ENCODE measurements at regions not wholly inside any gene's neighbourhood (a gene's known extent, or its start where the extent isn't known, plus 50 kb on each side); places are given as distances from the start of the nearest gene placed in this dataset.
"Not testable (repeated sequence)": the region's sequence is repeated elsewhere in the genome, so short reads cannot be mapped to it uniquely, and the experiment has no call there.

DNA sequence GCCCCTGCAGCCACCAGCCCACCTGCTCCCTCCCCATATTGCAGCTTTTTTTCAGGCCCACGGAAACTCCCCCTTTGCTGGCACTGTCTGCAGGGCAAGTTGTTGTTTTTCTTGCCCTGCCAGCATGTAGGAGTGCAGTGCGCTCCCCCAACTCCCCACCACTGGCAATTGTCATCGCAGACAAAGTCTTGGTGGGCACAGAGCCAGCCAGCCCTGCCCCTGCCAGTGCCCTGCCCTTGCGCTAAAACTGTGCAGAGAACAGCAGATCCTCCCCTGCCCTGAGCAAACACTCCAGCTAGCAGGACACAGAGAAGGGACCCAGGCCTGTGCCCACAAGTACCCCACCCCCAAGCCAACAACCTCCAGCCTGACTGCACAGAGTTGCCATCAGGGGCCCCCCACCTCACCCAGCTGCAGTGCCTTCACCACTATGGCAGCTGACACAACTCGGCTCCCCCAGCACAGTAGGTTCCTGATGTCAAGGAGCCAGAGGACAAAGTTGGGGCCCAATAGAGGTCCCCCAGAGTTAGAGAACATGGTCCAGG, 158.1 kb upstream of the ARHGAP42 start:
- in situ Hi-C loops (cut with HindIII; ENCODE audit: low sequenced_read_pairs): no loop called here

DNA sequence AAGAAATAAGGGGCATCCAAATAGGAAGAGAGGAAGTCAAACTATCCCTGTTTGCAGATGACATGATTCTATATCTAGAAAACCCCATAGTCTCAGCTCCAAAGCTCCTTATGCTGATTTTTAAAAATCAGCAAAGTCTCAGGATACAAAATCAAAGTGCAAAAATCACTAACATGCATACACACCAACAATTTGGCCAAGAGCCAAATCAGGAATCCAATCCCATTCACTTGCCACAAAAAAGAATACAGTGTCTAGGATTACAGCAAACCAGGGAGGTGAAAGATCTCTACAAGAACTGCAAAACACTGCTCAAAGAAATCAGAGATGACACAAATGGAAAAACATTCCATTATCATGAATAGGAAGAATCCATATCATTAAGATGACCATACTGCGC, 155.8 kb upstream of the ARHGAP42 start:
- in situ Hi-C loops (cut with HindIII; ENCODE audit: low sequenced_read_pairs): not testable (repeated sequence)

DNA sequence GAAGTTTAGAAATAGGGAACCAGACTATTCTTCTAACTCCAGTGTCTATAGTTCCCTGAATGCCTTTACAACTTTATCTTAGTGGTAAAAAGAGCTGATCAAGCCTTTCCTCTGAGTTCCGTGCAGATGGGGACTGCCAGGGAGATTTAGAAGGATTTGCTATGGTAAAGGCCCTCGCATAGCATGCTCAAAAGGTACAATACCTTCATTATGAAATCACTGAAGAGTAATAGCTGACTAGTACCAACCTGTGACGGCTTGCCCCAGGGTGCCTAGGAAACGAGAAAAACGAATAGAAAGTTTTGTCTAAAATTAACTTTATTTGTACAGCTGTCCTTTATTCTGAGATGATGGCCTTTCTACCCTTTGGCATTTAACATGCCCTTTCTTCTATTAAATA, 150.1 kb upstream of the ARHGAP42 start:
- in situ Hi-C loops (cut with HindIII; ENCODE audit: low sequenced_read_pairs): no loop called here

DNA sequence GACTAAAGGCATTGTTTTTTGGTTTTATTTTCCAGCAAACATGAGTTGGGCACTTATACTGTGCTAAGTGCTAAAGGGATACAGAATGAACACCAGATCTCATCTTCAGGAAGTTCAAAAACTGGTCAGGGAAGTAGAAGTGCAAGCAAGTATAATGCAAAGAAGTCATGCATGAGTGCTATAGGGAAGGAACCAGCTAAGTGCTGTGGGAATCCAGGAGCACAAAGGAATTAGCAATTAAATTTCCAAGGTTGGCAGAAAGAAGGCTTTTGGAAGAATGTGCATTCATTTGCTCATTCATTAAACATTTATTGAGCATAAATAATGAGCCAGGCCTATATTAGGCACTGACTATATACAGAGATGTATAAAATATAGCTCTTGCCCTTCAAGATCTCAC, 143.7 kb upstream of the ARHGAP42 start:
- in situ Hi-C loops (cut with HindIII; ENCODE audit: low sequenced_read_pairs): no loop called here

DNA sequence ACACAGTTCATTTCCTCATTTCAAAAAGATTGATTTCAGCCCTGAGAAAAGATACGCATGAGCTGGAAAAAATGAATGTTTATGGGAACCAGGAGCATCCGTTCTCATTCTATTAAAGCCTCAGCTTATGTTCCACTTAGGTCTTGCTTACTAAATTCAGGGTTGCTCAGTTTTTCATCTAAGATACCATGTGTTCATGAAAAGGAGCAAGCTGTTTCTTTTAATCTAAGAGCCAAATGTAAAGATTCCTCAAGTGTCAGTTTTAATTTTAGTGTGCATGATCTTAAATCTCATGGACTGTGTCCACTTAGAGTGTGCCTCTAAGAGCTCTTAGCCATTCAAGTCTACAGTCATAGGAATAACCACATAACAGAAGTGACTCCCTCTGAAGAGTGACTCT, 141.5 kb upstream of the ARHGAP42 start:
- in situ Hi-C loops (cut with HindIII; ENCODE audit: low sequenced_read_pairs): no loop called here

DNA sequence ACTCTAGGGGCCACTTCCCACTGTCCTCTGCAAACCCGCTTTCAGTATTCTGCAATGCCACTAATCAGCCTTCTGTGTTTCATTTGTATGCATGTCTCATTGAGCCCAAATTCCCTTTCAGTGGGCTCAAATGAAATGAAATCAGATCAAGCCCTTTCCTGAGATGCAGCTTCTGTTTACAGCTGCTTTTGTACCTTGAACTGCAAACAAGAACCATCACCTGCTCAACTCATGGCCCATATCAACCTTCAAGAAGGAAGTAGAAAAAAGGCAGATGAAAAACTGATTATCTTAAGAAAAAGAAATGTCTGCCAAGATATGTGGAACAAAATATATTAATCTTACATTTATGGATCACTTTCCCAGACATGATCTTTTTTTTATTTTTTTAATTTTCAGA, 141.1 kb upstream of the ARHGAP42 start:
- in situ Hi-C loops (cut with HindIII; ENCODE audit: low sequenced_read_pairs): no loop called here

DNA sequence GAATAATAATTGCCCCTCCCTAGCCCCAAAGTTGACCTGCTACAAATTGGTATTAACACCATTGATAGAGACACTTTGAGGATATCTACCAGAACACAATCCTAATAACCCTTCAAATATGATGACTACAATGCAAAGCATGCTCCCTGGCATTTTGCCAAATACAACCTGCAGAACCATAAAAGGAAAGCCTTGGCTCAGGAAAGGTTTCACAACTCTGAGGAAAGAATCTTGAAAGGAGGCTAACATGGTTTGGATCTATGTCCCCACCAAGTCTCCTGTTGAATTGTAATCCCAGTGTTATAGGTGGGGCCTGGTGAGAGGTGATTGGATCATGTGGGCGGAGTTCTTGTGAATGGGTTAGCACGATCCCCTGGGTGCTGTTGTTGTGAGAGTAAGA, 140.4 kb upstream of the ARHGAP42 start:
- in situ Hi-C loops (cut with HindIII; ENCODE audit: low sequenced_read_pairs): no loop called here

DNA sequence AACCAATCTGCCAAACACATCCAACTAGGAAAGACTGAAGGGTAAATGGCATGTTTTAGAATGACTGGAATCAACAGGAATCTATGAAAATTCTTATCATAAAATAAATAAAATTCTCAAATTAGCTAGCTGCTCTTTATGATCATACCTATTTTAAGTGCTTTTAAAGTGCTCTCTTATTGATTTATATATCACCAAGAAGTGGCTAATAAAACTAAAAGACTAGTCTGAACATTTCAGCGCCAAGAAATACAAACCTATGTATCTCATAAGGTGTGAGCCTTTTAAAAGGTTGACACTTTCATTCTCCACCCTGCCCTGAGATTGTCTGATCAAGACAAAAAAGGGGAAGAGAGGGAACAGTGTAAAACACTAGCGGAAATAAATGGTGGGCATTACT, 136.8 kb upstream of the ARHGAP42 start:
- in situ Hi-C loops (cut with HindIII; ENCODE audit: low sequenced_read_pairs): no loop called here

DNA sequence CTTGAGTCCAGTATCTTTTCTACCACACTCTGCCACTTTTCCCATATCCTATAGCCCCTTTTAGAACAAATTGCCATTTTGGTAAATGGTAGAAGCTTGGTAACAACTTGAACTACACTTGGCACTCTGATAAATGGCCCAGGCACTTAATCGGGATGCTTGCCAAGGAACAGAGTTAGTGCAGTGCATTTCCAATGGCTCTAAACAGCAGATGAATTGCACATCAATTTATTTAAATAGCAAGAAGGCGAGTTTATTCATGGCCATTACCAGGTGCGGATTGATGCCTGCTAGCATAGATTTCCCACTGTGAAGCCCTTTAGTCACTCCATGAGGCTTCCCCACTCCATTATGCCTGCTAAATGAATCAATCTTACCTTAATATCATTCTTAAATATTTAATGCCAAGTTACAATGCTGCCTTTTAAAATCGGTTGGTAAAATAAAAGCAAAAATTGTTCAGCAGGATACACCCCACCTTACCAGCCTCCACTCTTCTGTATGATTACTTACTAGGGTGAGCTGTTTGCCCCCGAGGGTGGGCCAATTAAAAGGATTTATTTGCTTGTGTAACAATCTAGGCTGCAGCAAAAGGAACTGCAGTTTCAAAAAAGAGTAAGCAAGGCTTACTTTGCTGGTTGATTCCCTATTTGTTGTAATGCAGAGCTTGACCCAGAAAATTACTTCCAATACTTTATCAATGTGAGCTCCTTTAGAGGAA, 136.0 kb upstream of the ARHGAP42 start:
- in situ Hi-C loops (cut with HindIII; ENCODE audit: low sequenced_read_pairs): no loop called here

DNA sequence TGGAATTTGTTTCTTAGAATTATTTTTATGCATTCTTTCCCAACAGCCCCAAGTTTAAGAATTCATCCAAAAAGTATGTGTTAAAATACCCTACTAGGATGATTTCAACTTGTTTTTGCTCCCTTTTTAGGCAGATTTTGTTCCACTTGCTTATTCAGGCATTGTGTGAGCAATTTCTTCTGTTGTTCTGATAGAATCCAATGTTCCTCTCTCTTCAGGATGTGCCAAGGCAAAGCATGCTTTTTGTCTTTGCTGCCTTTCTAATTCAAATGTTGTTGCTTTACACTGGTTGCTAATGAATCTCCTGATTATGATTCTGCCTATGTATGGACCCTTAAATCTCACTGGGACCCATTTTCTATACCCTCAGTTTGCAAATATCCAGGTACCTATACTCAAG, 131.2 kb upstream of the ARHGAP42 start:
- in situ Hi-C loops (cut with HindIII; ENCODE audit: low sequenced_read_pairs): no loop called here

DNA sequence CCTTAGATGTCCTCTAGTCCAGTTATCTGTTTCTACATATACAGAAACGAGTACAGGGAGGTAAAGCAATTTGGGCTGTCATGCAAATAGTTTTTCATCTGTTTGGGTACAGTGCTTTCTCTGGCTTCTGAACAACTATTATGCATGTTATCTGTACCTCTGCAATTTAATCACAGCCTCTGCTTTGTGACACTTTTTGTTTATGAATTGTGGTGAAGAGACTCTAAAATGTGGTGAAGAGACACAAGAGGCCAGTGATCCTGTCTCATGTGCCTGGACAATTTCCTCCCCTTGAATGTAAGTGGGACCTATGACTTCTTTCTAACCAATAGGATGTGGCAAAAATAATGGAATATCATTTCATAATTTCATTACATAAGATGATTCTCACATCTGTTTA, 130.3 kb upstream of the ARHGAP42 start:
- in situ Hi-C loops (cut with HindIII; ENCODE audit: low sequenced_read_pairs): no loop called here

DNA sequence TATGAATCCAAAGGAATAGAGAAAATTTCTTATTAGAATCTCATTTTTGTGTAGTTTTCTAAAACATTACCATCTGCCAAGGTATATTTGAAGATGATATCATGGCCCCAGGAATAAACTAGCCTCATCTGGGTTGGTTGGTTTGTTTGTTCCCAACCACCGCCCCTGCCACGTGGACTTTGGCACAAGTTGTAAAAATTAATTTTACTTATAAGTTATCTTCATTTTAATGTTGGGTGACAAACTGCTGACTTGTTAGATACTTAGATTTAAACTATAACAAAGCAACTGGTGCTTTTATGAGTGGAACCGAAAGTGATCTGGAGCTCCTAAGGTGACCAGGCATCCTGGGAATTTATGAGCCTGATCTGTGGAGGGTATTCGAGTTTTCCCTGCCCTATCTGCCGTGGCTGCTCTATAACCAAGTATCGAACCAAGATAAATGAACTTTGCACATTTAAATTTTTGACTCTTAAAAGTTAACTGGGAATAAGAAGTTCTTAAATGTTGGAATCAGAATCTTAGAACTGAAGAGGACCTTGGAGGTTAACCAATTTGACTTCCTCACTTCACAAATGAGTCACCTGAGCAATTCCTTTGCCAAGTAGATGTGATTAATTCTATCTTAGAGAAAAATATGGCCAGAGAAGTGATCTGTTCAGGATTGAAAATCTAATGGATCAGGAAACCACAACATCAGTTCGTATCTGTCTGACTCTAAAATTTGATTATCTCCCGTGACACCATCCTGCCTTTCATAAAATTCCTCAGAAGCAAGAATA, 129.1 kb upstream of the ARHGAP42 start:
- in situ Hi-C loops (cut with HindIII; ENCODE audit: low sequenced_read_pairs): no loop called here

DNA sequence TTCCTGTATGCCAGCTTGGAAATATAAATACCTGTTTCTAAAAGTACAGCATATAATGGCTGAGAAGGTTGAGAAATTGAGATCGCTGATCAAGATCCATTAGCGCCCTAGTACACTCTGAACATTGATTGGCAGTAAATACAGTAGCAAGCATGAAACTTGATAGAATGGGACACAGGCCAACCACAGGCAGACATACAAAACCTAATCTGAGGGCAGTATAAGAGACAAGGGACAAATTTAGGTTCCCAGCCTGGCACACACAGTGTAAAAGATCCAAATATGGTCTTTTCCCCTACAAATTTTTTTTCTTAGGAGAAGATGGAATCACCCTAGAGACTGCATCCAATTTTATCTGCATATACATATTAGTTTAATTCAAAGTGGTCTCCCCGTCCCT, 126.5 kb upstream of the ARHGAP42 start:
- in situ Hi-C loops (cut with HindIII; ENCODE audit: low sequenced_read_pairs): no loop called here

DNA sequence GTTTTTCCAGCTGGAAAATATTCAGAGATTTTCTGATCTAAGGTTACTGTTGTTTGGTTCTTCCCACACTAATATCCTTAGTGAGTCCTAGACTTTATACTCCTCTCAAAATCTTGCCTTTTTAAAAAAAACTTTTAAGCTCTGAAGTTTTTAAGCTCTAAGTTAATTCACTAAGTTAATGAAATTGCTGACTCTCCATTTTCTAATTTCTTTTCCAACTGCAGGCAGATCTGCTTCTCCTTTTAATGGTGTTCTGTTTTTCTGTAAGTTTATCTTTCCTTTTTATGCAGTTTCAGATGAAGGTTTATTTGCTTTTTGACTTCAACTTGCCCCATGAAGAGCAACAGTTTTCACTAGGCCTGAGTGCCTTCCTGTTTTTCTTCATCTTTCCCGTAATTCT, 125.8 kb upstream of the ARHGAP42 start:
- in situ Hi-C loops (cut with HindIII; ENCODE audit: low sequenced_read_pairs): no loop called here

DNA sequence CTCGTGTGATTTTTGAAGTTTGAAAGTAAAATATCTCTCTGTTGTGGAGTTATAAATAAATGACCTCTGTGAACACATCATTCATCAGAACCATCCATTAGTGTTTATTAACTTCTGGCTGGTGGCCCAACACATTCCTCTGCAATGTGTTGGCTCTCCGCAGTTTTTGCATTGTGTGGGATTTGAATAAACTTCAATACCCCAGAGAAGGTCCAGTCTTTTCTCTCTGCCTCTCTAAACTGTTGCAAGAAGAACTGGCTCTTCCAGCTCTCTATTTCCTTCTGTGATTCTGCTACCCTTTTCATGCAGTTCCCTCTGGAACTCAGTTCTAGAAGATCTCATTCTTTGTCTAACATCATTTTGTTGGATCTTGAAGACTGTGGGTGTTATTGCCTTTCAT, 125.0 kb upstream of the ARHGAP42 start:
- in situ Hi-C loops (cut with HindIII; ENCODE audit: low sequenced_read_pairs): no loop called here

DNA sequence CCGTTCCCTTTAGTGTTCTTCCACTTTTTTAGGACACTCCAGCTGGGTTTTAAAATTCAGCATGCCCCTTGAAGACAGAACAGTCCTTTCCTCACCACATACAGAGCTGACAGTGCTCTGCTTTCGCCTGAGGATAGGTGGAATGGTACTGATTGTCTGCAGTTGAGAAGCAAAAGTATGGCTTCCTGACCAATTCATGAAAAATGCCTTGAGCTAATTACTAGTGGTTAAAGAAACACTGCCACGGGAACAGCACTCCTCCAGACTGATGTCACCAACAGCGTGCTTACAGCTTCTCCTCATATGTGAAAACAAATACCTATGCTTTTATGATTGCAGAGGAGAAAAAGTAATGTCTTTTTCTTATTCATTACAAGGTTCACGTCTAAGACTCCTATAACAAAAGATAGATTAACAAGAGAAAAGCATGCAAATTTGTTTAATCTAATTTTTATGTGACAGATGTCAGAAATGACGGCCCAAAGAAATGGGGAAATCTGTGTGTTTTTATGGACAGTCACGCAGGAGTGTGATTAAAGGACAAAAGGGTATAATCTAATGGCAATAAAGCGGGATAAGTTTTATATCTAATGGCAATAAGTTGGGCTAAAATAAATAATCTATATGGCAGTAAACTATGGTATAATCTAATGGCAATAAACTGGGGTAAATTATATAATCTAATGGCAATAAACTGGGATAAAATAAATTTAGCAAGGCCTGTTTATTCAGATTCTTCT, 123.4 kb upstream of the ARHGAP42 start:
- in situ Hi-C loops (cut with HindIII; ENCODE audit: low sequenced_read_pairs): no loop called here

DNA sequence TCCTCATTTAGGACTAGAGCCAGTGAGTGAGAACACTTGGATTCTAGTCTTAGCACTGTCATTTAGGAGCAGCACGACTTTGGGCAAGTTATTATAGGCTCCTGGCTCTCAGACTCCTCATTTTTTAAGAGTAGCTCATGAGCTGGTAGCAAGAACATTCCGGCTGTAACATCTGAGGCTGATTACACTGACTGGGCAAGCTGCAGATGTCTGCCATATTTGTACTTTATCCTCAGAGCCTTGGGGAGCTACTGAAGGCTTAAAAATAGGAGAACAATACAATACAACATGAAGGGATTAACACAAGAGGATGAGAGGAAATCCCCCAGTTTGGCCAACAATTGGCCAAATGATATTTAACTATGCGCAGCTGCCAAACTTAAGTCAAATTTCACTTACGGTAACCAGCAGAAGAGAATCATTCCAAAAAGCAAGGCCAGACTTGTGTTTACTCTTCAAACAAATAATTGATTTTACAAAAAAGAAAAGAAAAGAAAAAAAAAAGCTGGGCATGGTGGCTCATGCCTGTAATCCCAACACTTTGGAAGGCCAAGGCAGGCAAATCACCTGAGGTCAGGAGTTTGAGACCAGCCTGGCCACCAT, 113.1 kb upstream of the ARHGAP42 start:
- in situ Hi-C loops (cut with HindIII; ENCODE audit: low sequenced_read_pairs): no loop called here

DNA sequence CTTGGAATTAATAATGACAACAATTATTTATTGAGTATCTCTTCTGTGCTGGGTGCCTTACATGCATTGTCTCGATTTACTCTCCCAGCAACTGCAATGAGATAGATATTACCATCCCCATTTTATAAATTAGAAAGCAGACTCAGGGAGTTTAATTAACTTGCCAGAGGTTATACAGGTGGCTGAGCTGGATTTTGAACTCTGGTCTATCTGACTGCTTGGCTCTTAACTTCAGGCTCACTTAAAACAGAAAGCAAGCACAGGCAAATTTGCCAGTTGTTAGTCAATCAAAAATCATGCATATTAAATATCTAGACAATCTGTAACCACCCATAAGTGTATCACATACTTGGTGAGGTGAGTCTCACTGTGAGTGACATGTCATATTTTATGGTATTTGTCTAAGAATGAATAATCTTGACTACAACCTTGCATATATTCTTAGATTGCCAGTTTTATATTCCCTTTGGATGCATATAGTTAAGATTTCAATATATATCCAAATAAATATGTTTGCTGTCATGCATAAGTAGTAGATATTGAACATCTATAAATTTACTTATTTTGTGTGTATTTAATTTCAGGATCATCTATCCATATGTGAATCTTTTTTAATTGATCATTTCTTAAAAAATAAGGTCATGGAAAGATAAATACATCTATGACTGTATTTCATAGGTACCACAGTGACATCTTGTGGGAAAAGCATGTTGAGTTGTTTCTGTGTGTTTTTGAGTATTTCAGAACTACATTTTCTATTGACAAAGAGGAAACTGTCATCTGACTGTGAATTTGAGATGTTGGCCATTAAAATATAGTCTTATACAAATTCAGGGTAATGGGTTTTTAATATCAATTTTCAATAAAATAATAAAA, 112.0 kb upstream of the ARHGAP42 start:
- in situ Hi-C loops (cut with HindIII; ENCODE audit: low sequenced_read_pairs): no loop called here

DNA sequence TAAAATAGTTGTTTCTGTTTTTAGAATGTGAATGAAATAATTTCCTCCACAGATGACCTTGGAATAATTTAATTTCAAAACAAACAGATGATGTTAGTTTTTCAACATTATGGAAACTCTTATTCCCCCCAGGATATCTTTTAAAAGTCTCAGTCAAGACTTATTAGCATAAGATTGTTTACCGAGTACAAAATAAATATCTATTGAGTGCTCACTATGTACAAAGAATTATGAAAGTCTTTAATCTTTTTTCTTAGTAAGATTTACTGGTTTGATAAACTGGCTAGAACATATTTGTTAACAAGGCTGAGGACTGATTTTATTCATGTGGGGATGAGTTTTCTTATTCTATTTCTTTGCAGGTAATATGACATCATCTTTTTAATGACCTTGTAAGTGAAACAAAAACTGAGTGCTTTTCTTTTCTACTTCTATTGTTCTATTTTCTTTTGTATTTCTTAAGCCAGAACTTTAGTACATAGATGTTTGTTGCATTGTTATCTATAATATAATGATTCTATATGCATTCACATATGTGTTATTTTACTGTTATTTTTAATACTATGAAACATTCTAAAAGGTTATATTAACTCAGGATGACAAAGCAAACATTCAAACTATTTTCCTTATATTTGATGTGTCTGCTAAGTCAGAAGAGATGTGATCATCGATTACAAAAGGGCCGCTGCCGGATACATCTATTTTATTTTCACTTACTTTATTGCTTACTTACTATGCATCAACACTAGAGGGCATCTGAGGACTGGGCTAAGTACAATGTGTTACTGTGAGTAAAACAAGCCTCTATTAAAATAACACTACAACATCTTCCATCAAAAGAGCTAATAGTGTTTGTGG, 111.0 kb upstream of the ARHGAP42 start:
- in situ Hi-C loops (cut with HindIII; ENCODE audit: low sequenced_read_pairs): no loop called here

DNA sequence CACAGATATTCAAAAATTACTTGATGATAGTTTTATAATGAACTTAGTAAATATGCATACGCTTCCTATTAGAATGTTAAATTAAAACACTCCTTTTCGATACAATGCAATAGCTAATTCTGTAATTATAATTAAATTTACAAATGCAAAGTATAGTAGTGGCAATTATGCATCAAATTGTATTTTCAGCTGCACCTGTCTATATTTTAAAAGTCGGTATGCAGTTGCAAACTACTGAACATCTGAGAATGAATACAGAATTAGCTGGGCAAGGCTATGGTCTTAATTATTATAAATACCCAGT, 110.4 kb upstream of the ARHGAP42 start:
- in situ Hi-C loops (cut with HindIII; ENCODE audit: low sequenced_read_pairs): no loop called here

All from endothelial cell of hepatic sinusoid (primary cell).